ENCODE measurements at regions not wholly inside any gene's neighbourhood (a gene's known extent, or its start where the extent isn't known, plus 50 kb on each side); places are given as distances from the start of the nearest gene placed in this dataset.

GRCh38 chr15:46312133-46312740 is 677.4 kb downstream of the SQOR start:
- H3K9me3 ChIP-seq (ENCODE audit: control insufficient read depth, low read length) = no peaks in the 10 kb centered on the region
- H3K4me3 Mint-ChIP-seq = no peak overlapping the region
- no peaks in the 10 kb centered on the region for H3K36me3 Mint-ChIP-seq (ENCODE audit: low read depth)
- no peaks in the 10 kb centered on the region for H3K9me3 Mint-ChIP-seq
- H3K9ac ChIP-seq (ENCODE audit: extremely low read depth, low read length, poor library complexity, severe bottlenecking) = no peak overlapping the region
- H3K27ac ChIP-seq (ENCODE audit: low read depth, low read length) = no peak overlapping the region
- H3K27me3 ChIP-seq (ENCODE audit: control insufficient read depth, insufficient read depth, low read length, poor library complexity, severe bottlenecking) = peaks cover 7% of the 10 kb centered on the region
- no peaks in the 10 kb centered on the region for H3K36me3 ChIP-seq (ENCODE audit: control insufficient read depth, insufficient read depth, low read length)
- peak; percentile 97 for TF ChIP-seq CTCF (conservative IDR thresholded peaks at IDR 0.05)
- no peak overlapping the region for H3K4me3 ChIP-seq (ENCODE audit: low read length)
- peaks cover 1% of the 10 kb centered on the region for H3K4me1 Mint-ChIP-seq
- 0 to 34% methylated on average over 1 to 2 of the region's 2 CpGs for WGBS, 2 experiments (ENCODE audit: insufficient coverage in 1 of 2, insufficient read length in 1 of 2)
- no peaks in the 10 kb centered on the region for H3K27me3 Mint-ChIP-seq (ENCODE audit: insufficient read depth)
- H3K27ac Mint-ChIP-seq = no peak overlapping the region
- no peaks in the 10 kb centered on the region for H3K4me1 ChIP-seq (ENCODE audit: control insufficient read depth, insufficient read depth, low read length)
- peak; percentile 95 for DNase-seq

- no peaks in the 10 kb centered on the region for H3K9me3 Mint-ChIP-seq
- no peaks in the 10 kb centered on the region for H3K27me3 Mint-ChIP-seq (ENCODE audit: insufficient read depth)
- Histone ChIP-seq H3K36me3 (ENCODE audit: control insufficient read depth, insufficient read depth, low read length) (no peaks in the 10 kb centered on the region), H3K4me1 (ENCODE audit: control insufficient read depth, insufficient read depth, low read length) (no peaks in the 10 kb centered on the region), H3K27me3 (ENCODE audit: control insufficient read depth, insufficient read depth, low read length, poor library complexity, severe bottlenecking) (no peaks in the 10 kb centered on the region), H3K4me3 (ENCODE audit: low read length) (no peak overlapping the region), H3K9ac (ENCODE audit: extremely low read depth, low read length, poor library complexity, severe bottlenecking) (no peak overlapping the region), H3K9me3 (ENCODE audit: control insufficient read depth, low read length) (no peaks in the 10 kb centered on the region), H3K27ac (ENCODE audit: low read depth, low read length) (no peak overlapping the region)
- H3K4me1 Mint-ChIP-seq = peaks cover 1% of the 10 kb centered on the region
- H3K36me3 Mint-ChIP-seq (ENCODE audit: low read depth) = no peaks in the 10 kb centered on the region
- TF ChIP-seq CTCF (conservative IDR thresholded peaks at IDR 0.05) = no peak
- no peak overlapping the region for H3K27ac Mint-ChIP-seq
- WGBS, 2 experiments (ENCODE audit: insufficient coverage in 1 of 2, insufficient read length in 1 of 2) = 70 to 81% methylated on average over 3 of the region's 3 CpGs
- no peak overlapping the region for H3K4me3 Mint-ChIP-seq
- no peak for DNase-seq
These were observed 680.6 kb downstream of the SQOR start for GRCh38 chr15:46315434-46315833.

GRCh38 chr15:46316024-46316423 is 681.2 kb downstream of the SQOR start:
- Histone ChIP-seq H3K9ac (ENCODE audit: extremely low read depth, low read length, poor library complexity, severe bottlenecking) (no peak overlapping the region), H3K4me1 (ENCODE audit: control insufficient read depth, insufficient read depth, low read length) (no peaks in the 10 kb centered on the region), H3K36me3 (ENCODE audit: control insufficient read depth, insufficient read depth, low read length) (no peaks in the 10 kb centered on the region), H3K9me3 (ENCODE audit: control insufficient read depth, low read length) (no peaks in the 10 kb centered on the region), H3K27ac (ENCODE audit: low read depth, low read length) (no peak overlapping the region), H3K4me3 (ENCODE audit: low read length) (no peak overlapping the region), H3K27me3 (ENCODE audit: control insufficient read depth, insufficient read depth, low read length, poor library complexity, severe bottlenecking) (no peaks in the 10 kb centered on the region)
- Mint-ChIP-seq H3K36me3 (ENCODE audit: low read depth) (no peaks in the 10 kb centered on the region), H3K4me3 (no peak overlapping the region), H3K9me3 (no peaks in the 10 kb centered on the region), H3K27ac (no peak overlapping the region), H3K4me1 (peaks cover 1% of the 10 kb centered on the region), H3K27me3 (ENCODE audit: insufficient read depth) (no peaks in the 10 kb centered on the region)
- 100% methylated on average over 1 of the region's 1 CpG; no CpG with 5 or more reads in 1 of the 2 experiments for WGBS, 2 experiments (ENCODE audit: insufficient coverage in 1 of 2, insufficient read length in 1 of 2)
- TF ChIP-seq CTCF (conservative IDR thresholded peaks at IDR 0.05) = no peak
- DNase-seq = no peak
